Activated naive CD4-positive, alpha-beta T cell treated with anti-CD3 and anti-CD28 coated beads, Interleukin-2, amount 50 U/mL, for 16 hours (primary cell): ENCODE measurements at regions not wholly inside any gene's neighbourhood (a gene's known extent, or its start where the extent isn't known, plus 50 kb on each side); places are given as distances from the start of the nearest gene placed in this dataset.
"Not testable (repeated sequence)": the region's sequence is repeated elsewhere in the genome, so short reads cannot be mapped to it uniquely, and the experiment has no call there.

Source experiments
- DNase-seq: peaks from one replicate; pipeline ENCODE4 v3.0.0-alpha.2; 2020

GRCh38 chr3:15996496-15996895 is 178.0 kb upstream of the GALNT15 start:
- DNase-seq, result not testable (repeated sequence)

- DNase-seq, result no peak
Observed at GRCh38 chr3:15997274-15997943, 177.1 kb upstream of the GALNT15 start.

- DNase-seq, result no peak
Observed at GRCh38 chr3:15998911-15999310, 175.6 kb upstream of the GALNT15 start.

- no peak for DNase-seq
Observed at GRCh38 chr3:16004812-16005211, 169.7 kb upstream of the GALNT15 start.

- DNase-seq, result no peak
Observed at GRCh38 chr3:16011376-16011775, 163.1 kb upstream of the GALNT15 start.

- DNase-seq, result no peak
Observed at GRCh38 chr3:16012086-16012485, 162.4 kb upstream of the GALNT15 start.

DNA sequence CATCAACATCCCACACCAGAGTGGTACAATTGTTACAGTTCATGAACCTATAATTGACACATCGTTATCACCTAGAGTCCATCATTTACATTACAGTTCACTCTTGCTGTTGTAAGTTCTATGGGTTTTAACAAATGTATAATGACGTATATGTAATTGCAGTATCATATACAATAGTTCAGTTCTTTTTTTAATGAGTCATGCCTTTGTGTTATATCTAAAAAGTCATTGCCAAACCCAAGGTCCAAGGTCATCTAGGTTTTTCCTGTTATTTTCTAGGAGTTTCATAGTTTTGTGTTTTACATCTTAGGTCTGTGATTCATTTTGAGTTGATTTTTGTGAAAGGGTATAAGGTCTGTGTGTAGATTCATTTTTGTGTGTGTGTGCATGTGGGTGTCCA is 160.9 kb upstream of the GALNT15 start:
- no peak for DNase-seq

GRCh38 chr3:16021801-16022200 is 152.7 kb upstream of the GALNT15 start:
- DNase-seq, result not testable (repeated sequence)

- DNase-seq, result not testable (repeated sequence)
Observed at GRCh38 chr3:16023881-16024280, 150.6 kb upstream of the GALNT15 start.

DNA sequence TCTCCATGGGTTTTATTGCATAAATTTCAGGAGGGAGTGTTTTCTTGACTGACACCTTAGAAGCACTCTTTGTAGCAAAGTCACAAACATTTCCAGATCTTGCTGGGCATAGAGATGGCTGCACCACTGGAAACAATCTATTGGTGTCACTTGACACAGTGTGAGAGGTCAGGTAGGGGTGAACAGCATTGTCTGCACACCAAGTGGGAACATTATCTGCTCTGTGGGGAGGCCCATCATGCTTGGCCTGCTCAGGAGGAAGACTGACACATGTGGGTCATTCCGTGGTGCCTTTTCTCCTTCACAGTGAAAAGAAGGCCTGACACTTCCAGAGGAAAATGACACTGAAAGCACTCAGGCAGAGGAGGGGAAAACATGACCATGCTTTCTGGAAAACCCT is 149.9 kb upstream of the GALNT15 start:
- DNase-seq, result no peak

DNA sequence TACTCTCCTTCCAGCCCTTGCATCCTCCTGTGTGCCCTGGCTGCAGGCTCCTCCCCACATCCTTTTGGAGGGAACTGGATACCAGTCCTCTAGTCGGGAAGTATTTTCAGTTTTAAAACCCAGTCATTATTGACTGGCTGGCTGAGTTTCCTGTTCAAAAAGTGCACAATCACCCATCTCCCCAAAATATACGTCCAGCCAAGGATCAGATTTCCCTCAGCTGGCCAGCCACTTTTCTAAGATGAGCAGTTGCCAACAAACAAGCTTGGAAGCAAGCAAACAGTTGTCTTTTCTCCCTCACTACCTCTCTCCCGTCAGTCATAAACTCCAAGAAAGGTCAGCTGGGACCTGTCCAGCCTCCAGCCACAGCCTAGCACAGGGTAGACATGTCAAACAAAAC is 147.7 kb upstream of the GALNT15 start:
- no peak for DNase-seq

DNA sequence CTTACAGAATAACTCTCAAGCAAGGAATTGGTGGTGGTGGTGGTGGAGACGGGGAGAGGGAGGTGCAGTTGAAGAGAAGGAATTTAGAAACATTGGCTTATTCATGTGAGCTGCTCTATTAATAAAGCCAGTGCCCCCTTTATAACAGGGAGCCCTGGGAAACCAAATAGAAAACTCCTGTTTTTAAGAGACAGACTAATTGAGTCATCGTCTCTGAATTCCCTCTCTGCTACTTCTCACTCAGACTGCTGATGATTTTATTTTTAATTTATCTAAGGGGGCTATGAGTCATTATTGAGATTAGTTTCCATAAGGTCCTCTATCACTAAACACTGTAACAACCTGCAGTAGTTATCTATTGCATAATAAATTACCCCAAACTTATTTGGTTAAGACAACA is 145.9 kb upstream of the GALNT15 start:
- DNase-seq, result no peak

DNA sequence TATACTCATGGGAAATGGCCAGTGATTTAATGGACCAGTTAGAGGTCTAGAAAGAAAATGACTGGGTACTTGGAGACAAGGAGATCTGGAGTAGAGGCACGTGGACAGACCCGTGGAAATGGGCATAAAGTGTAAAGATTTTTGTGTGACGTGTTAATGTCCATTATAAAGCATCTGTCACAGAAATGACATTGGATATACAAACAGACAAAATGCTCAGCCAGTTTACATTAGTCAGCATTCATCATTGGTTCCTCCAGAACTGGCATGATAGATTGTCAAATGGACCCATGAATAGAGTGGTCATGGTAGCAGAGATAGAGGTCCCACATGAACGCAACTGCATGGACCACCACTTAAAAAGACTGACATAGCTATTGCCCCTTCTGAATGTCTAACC is 144.1 kb upstream of the GALNT15 start:
- DNase-seq, result no peak

- no peak for DNase-seq
Observed at GRCh38 chr3:16031434-16031833, 143.0 kb upstream of the GALNT15 start.

- DNase-seq, result no peak
Observed at GRCh38 chr3:16033889-16034687, 140.4 kb upstream of the GALNT15 start.

DNA sequence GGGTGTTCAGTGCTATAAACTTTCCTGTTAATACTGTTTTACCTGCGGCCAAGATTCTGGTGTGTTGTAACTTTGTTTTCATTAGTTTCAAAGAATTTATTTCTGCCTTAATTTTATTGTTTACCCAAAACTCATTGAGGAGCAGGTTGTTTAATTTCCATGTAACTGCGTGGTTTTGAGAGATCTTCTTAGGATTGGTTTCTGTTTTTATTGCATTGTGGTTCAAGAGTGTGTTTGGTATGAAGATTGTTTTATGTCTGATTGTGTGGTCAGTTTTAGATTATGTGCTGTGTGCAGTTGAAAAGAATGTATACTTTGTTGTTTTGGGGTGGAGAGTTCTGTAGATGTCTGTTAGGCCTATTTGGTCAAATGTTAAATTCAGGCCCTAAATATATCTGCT is 133.5 kb upstream of the GALNT15 start:
- DNase-seq, result no peak

DNA sequence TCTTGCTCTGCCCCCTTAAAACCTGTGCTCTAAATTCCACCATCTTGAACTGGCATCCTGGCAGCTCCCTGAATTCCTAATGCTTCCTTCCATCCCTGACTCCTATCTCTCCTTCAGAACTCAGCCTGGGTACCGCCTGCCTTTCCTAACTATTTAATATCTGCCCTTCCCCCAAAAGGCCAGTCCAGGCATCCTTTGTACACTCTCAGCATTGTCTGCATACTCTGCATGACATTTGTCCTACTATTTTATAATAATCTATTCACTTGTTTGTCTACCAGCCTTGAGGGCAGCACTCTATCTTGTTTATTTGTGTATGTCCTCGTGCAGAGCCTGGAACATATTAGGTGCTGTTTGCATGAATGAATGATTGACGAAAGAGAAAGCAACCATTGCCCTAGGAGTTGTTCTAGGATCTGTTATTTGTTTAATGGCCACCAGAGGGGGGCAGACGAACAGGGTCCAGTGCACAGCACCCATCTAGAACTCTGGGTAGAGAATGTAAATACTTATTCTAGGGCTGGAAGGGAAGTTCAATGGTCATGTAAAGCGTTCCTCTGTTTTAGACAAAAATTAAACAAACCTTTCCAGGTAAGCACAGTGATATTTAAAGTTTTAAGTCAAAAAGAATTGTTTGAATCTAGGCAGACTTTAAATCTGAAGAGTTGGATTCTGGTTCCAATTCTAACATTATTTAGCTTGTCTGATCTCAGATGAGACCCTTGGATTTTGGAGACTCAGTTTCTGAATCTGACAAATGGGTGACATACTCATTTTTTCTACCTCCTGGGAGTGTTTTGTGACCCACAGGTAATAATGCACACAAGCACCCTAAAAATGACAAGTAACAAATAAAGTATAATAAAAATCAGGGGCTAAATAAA is 125.8 kb upstream of the GALNT15 start:
- DNase-seq, result peak; percentile 28

- DNase-seq, result no peak
Observed at GRCh38 chr3:16050641-16051467, 123.6 kb upstream of the GALNT15 start.

DNA sequence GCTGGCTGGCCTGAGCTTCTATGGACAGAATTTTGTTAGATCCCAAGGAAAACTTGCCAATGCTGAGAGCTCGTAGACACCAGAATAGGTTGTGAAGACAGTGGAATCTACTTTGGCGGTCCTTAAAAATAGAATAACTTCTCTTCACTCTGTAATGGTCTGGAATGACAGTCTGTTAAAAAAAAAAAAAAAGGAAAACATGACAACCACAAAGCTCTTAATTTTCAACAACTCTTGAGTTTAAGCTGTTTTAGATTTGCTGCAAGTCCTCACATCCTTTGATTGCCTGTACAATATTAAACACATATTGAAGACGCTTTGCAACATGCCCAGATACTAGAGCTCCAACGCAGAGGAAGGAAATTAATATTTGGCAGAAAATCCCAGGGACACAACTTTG is 122.8 kb upstream of the GALNT15 start:
- no peak for DNase-seq

DNA sequence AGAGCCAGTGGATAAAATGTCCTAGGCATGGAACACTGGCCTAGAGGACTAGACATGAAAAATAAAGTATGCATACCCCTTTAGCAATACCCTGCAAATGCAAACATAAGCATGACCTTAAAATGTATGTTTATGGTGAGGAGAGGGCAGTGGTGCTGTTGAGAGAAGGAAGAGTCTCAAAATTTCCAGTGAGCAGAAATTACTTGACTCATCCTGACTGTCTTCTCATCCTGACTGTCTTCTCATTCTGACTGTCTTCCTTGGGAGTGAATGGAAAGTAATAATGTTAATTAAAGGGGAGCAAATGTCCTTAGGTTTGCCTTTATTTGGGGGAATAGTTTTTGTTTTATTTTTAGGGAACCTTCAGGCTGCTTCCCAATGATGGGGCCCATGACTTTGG is 121.5 kb upstream of the GALNT15 start:
- no peak for DNase-seq

GRCh38 chr3:16053794-16054193 is 120.7 kb upstream of the GALNT15 start:
- no peak for DNase-seq

- no peak for DNase-seq
Observed at GRCh38 chr3:16055606-16056211, 118.8 kb upstream of the GALNT15 start.
